ENCODE measurements at regions not wholly inside any gene's neighbourhood (a gene's known extent, or its start where the extent isn't known, plus 50 kb on each side); places are given as distances from the start of the nearest gene placed in this dataset.
A peak's percentile ranks its signal among the peaks of the same experiment; 100 is the strongest.

- DNase-seq: no peak
These were observed 187.7 kb upstream of the CHRNA7 start for GRCh38 chr15:31842532-31843195.

DNA sequence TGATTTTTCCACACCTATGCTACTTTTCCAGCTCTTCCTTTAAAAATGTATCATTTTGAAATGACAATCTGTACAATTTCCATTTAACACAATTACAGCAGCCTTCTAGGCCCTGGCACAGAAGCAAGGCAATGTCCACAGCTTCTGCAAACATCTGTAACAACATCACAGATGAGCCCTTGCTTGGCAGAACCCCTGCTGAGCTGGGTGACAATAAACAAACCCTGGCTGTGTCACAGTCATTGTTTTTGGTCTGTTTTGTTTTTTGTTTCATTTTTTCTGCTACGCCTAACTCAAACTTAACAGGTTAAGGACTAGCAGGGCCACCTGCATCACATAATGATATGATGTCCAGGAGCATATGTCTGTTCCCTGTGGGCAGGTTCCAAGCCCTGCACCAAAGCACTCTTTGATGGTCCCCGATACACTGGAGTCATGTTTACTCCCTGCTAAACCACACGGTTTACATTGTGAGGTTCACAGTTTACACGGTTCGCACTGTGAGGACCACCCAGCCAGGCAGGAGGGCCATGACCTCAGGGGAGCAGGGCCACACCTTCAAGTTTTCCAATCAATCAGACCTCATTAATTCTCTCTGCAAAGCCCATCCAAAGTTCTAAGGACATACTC is 186.8 kb upstream of the CHRNA7 start:
- no peak for DNase-seq

GRCh38 chr15:31845791-31846190 is 184.5 kb upstream of the CHRNA7 start:
- no peak for DNase-seq

DNA sequence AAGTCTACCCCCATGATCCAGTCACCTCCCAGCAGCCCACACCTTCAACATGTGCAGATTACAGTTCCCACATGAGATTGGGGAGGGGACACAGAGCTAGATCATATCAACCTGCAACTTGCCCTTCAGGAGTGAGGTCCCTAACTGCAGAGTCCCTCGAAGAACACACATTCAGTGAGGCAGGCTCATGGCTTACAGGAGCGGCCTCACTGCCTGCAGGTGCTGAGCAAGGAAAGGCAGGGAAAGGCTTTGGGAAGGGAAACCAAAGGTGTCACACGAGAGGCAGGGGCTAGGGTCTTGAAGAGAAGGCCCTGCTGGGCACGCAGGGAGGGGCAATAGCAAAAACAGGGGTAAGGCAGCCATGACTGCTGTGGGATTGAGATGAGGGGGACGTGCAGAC is 182.4 kb upstream of the CHRNA7 start:
- DNase-seq: no peak

DNA sequence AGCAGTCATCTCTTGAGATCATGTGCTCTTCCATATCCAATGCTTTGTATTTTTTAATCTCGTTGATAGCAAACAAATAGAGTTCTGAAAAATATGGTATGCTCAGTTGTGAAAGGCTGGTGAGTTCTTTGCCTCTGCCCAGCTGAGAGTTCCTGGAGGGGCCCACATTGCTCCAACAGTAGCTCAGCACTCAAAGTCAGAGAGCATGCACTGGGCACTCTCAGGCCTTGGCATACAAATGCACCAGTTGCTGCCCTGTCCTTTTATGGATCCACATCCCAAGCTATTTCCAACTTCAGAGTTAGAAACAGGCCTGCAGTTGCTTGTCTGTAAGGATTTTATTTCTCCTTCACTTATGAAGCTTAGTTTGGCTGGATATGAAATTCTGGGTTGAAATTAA is 181.7 kb upstream of the CHRNA7 start:
- no peak for DNase-seq

- no peak for DNase-seq
These were observed 177.1 kb upstream of the CHRNA7 start for GRCh38 chr15:31852933-31853799.

DNA sequence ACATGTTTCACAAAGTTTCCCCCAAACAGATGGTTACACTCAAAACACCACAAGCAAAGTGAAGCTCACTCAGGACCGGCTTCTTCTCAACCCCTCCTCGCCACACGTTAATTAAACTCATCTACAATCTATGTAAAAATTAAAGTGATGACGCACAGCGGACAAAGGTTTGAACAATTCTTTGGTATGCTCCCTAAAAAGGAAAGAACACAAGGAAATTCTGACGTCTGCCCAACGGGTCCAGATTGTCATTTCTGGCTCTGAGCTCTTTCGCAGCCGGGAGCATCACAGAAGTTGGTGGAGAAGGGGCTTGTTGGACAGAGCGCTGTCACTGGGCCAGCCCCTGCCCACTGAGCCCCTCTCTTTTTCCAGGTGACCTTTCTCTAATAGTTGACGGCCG is 173.7 kb upstream of the CHRNA7 start:
- no peak for DNase-seq

DNA sequence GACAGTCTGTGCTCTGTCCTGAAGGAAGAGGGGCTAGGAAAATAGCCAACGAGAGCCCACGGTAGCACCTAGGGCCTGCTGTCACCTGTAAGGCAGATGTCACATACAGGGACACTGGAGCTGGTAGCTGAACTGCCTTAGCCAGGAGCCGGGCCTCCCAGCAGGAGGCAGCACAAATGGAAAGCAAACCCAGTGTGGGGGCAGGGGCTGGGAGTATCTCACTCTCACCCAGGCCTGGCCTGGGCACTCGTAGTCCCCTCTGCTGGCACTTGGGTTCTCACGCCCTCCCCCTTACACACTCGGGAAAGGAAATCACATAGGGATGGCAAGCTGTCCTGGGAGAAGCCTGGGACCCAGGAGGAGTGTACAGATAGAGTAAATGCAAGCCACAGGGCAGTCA is 173.1 kb upstream of the CHRNA7 start:
- DNase-seq: no peak

DNA sequence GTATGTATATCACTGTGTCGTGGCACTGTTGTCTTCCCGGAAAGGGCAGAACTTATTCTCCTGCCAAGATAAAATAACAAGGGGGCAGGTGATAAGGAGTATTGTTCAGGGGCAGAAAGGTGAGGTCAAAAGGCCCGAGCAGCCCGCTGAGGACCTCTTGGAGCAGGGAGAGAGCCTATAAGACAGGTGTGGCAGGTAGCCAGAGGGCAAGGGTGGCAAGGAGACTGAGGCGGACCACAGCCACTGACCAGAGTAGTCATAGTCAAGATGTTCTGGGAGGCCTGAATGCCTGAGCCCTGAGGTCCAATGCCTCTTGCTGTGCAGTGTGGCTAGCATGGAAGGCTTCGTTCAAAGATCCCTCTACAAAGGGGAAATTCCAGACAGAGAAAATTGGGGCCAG is 172.3 kb upstream of the CHRNA7 start:
- DNase-seq: no peak

DNA sequence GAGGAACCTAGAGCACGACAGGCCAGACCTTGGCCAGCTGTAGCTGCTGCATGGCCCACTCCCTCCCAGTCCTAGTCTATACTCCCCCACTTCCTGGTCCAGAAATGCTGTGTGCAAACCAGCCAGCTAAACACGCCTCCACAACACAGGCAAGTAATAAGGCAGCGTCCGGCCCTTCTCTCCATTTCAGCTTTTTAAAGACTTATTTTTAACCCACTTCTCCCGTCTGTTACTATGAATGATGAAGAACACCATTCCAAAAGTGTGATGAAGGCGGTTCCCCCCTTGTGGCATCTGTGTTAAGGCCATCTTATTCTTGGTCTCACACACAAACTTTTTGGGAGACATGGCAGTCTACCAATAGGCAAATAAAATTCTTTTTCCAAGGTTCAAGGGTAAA is 164.1 kb upstream of the CHRNA7 start:
- no peak for DNase-seq

GRCh38 chr15:31867536-31868442 is 162.5 kb upstream of the CHRNA7 start:
- DNase-seq: peak; percentile 38

GRCh38 chr15:31869686-31870307 is 160.5 kb upstream of the CHRNA7 start:
- DNase-seq: no peak

GRCh38 chr15:31870328-31871165 is 159.8 kb upstream of the CHRNA7 start, which contains the start of gene OTUD7A:
OTUD7A (minus strand) TSS chr15:31870673.
- DNase-seq: peak; percentile 52

GRCh38 chr15:31871166-31871886 is 159.0 kb upstream of the CHRNA7 start:
- DNase-seq: no peak

GRCh38 chr15:31871887-31872281 is 158.4 kb upstream of the CHRNA7 start:
- DNase-seq: no peak

DNA sequence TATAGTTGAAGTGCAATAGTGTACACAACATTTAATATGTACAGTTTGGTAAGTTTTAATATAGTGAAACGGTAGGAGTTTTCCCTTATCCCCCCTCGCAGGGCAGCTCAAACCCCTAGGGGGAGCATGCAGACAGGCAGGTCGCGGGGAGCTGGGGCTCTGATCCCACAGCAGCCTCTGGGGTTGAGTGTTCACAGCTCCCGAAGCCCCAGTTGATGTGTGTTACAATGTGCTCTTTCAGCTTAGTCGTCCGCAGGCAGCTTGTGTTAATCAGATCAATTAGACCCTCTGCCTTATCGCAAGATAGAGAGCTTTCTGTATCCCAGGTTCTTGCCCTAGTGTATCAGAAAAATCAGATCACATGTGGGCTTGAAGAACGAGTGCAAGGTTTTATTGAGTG is 143.1 kb upstream of the CHRNA7 start:
- no peak for DNase-seq

- no peak for DNase-seq
These were observed 137.8 kb upstream of the CHRNA7 start for GRCh38 chr15:31892513-31892912.

GRCh38 chr15:31893780-31894179 is 136.5 kb upstream of the CHRNA7 start:
- no peak for DNase-seq

DNA sequence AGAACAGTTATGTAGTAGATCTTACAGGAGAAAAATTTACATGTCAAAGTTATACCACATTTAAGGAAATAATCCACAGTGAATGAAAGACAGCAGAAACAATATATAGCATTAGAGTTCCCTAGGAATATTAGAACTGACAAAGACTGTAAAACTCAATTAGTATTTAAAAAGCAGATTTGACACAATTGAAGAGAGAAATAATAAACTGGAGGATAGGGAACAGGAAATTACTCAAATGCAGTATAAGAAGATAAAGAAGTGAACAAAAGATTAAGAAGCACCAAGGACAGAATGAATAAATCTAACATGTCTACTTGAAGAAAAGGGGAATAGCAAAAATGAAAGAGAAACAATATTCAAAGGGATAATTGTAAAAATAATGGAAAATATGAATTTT is 132.6 kb upstream of the CHRNA7 start:
- DNase-seq: no peak

DNA sequence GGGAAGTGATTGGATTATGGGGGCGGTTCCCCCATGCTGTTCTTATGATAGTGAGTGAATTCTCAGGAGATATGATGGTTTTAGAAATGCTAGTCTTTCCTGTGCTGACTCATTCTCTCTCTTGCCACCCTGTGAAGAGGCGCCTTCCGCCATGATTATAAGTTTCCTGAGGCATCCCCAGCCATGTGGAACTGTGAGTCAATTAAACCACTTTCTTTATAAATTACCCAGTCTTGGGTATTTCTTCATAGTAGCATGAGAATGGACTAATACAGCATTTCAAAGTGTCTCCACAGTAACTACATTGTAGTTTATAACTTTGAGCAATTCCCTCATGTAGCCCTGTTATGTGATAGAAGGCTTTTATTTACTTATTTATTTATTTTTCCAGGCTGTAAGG is 128.8 kb upstream of the CHRNA7 start:
- DNase-seq: no peak

DNA sequence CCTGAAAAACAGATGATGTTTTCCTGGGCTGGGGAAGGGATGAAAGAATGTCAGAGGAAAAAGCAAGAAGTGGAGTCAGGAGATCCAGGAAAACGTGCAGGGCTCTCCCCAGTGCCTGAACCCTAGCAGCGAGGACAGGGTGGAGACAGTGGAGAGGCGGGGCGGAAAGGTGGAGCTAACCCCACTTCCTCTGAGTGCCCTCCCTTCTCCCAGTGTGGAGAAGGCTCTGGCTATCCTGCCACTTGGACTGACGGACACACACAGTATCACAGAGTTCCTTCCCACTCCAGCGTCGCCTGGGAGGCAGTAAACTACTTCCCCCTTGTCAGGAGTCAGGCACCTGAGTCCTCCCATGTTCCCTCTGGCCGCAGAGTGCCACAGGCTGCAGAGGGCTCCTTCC is 125.3 kb upstream of the CHRNA7 start:
- no peak for DNase-seq
